ENCODE measurements at regions not wholly inside any gene's neighbourhood (a gene's known extent, or its start where the extent isn't known, plus 50 kb on each side); places are given as distances from the start of the nearest gene placed in this dataset.
A peak's percentile ranks its signal among the peaks of the same experiment; 100 is the strongest.

DNA sequence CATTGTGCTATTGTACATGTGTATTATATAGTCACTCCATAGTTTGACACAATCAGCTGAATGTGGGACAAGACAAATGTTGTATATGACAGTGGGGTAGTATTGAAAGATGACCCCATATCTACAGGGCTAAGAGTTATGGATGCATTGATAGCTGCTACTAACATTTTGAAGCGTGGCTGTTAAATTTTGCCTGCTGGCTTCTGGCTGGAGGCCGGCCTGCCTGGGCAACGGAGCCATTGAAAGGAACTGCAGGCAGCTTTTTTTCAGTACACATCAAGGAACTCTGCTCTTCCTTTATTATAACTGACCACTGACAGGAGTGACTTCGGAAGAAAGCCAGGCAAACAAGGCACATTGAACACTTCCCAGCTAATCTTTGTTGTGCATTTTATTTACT, 76.1 kb upstream of the TMEM33 start:
- DNase-seq: no peak

DNA sequence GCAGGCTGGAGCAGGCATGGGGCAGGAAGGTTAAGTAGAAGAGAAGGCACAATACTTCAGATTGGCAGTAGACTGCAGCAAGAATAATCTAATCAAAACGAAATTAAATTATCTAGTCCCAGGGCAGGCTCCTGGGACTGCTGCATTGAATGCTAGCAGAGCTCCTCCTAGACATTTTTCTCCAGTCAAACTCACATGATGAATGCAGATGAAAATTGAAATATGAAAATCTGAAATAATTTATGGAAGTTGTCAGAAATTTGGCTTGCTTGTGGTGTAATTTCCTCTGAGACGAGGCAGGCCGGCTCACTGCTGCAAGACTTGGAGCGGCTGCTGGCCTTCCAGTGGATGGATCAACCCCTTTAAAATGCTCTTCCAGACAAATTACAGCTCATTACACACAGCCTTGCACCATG, 78.0 kb upstream of the TMEM33 start:
- DNase-seq: no peak

DNA sequence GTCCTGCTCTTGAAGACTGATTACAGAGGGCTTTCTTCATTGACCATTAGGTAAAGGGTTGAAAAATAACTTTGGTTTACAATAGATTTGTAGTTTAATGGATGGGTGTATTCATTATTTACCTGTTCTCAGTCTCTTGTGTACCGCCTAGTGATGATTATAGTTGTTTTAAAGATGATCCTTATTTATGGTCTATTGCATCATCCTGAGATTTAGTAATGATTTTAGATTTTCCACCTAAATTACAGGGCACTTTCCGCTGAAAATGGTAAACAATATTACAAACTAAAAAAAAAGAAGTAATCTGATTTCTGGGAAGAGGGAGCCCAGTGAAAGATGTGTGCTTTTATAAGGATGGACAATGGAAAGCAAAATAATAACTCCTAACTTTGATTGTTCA, 78.4 kb upstream of the TMEM33 start:
- no peak for DNase-seq

DNA sequence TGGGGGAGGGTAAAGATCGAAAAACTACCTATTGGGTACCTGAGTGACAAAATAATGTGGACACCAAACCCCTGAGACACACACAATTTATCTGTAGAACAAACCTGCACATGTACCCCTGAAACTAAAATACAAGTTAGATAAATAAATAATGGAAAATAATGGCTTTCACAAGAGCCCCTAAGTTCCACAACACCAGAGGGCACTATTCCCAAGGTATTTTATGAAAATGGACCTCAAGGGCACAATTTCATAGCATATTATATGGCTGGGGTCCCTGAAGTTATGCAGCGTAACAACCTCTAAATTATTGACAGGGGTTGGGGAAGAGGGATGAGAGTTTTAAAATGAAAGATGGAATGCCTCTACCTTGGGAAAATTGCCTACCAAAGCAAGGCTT, 81.3 kb upstream of the TMEM33 start:
- DNase-seq: no peak

DNA sequence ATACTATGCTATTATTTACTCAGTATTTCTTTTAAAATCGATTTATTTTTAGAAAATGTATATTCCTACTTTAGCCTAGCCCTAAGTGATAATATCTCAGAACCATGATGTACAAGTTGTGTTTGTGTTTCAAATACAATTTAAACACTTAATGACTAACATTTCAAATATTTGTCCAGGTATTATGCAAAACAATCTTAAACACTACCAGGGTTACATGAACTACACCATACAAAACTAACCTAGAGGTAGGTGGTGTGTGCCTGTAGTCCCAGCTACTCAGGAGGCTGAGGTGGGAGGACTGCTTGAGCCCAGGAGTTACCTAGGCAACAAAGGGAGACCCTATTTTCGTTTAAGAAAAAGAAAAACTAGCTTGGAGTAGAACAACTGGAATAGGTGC, 83.0 kb upstream of the TMEM33 start:
- no peak for DNase-seq

DNA sequence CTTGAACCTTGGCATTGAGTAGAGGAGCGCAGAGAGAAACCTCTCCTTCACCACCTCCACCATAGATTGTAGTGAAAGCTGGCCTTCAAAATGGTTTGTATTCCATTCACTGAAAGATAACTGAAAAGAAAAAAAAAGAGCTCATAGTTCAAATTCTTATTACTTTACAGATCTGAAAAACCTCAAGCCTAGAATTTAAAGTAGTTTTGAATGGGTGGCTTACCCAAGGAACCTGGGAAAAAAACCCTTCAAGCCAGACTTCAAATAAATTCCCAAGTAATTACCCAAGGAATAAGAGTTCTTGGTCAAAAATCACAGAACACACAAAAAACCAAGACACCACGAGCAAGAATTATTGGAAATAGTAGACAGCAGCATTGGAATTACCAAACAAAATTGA, 83.6 kb upstream of the TMEM33 start:
- no peak for DNase-seq

DNA sequence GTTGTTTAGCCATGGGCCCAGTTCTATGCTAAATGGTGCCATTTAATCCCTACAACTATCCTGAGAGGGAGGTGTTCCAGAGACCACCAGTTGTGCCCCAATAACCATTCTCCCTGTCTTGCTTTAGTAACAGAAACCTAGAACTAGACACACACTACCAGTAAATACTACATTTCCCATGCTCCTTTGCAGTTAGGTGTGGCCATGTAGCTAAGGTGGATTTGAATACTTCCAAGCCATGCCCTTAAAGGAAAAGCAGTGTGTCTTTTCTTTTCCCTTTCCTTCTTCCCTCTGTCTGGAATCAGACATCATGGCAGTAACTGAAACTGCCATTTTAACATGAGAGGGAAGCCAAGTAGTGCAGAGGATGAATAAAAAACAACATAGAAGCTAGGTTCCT, 90.9 kb upstream of the TMEM33 start:
- DNase-seq: no peak

DNA sequence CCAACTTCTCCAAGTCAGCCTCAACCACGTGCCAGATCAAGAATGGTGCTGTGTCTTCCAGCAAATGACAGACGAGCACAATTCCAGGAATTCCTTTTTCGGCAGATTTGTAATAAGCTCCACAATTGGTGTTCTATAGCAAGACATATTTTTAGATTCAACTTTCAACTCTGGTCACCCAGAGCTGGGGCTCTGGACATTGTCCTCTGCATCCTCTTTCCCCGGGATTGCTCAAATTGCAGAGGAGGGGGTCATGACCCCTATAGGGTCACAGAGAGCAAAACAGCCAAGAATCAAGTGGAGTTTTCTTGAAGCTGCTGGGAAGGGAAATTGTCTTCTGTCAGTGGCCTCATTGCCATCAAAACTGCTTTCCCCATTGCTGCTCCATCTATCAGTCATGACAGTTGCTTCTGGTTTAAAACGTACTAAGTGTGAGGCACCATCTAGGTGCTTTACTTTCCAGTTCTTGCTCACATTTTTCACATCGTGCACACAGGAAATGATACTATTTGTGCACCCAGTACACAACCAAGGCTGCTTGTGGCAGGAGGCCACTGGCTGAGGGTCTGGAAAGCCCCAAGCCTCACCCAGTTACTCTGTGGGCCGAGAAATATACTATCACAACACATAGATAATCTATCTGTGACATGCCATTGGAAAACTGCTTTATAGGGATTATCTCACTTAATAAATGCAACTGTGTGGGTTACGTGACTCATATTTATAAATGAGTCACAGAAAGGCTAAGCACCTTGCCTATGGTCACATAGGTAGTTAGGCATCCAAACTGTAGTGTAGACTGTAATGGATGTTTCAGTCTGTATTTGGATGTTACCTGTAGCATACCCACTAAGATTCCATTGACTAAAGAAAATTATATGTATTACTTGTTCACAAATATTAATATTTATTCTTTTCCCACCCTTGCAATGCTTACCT, 91.7 kb upstream of the PHOX2B start:
- DNase-seq: no peak

DNA sequence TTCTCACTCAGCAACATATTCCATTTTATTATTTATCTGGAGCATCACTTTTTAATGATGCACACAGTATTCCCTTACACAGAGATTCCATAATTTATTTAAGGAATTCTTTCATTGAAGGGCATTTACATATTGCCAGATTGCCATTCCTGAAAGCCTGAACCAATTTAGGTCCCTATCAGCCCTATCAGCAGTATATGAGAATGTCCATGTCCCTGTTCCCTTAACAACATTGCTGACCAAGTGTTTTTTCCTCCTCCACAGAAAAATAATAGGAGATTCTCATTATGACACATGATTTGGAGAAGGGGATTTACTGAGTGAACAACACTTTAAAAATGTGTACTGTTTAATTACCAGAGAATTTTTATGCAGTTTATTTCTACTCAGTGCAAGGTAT, 90.1 kb upstream of the PHOX2B start:
- DNase-seq: no peak

DNA sequence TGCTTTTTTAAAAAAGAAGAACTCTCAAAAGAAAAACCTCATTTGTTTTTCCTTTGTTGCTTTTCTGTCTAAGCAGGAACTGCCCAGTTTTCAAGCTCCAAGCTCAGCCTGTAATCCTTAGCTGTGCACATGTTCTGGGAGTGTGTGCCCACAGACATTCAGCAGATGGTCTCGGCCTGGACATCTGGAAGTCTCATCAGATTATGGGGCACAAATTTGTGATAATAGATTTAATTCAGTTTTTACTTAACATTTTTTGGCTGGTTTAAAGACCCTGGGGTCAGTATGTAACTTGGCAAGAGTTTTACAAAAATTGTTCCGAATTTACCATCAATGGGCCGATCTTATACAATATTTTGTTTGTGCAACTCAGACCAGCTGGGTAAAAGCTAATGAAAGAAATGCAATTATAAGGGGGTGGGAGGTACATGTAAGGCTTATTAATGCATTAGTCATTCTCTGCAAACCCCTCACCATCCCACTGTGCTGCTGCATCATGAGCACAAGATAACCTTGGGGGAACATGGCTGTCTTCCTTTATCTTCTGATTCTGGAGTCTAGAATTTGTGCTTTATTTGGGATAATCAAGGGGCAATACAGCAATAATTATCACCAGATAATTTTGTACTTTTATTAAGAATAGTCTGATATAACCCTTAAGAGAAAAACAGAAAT, 86.9 kb upstream of the PHOX2B start:
- DNase-seq: peak; percentile 85

DNA sequence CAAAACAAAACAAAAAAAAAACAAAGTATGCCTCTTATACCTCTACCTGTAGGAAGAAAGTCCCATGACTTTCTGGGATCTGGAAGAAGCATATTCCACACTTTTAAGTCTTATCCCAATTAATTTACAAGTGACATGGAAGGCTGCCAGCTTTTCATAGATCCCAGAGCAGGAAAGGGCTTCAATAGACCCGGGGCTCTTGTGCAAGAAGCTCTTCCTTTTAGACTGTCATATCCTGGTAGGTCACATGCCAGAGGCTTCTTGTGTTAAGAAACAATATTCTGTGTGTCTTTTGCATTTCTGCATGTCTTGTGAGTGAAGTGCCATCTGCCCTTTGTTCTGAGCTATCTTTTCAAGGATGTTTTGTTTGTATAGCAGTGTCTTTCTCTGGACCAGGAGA, 84.4 kb upstream of the PHOX2B start:
- no peak for DNase-seq

DNA sequence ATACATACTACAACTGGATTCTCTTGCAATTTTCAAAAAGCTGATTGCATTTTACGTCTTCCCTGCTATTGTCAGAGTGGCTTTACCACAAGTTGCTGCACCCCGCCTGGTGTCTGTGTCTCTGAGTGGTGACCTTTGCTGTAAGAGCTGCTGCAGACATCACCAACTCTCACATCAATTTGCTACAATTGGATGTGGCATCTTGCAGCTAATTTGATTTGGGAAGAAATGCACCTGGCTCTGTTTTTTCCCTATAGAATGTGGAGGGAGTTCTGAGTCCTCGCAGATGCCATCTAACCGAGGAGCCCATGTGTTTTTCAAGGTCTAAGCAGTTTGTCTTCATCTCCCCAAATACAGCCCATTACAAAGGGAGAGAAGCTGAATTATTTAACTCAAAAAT, 73.8 kb upstream of the PHOX2B start:
- no peak for DNase-seq

DNA sequence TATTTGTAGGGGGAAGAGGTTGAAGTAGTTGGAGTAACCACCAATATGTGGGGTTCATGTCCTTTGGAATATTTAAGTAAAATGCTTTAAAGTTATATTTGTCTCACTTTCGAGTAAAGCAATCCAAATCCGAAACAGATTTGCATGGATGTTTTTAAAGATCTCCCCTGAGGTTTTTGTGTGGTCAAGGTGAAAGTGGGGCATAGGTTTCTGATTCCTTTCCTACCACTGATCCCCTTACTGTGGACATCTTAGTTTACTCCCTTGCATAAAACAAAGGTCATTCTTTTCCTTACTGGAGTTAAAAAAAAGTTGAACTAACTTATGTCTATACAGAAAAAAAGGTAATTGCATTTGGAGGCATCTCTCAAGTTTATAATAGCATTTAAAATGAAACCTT, 71.9 kb upstream of the PHOX2B start:
- no peak for DNase-seq

DNA sequence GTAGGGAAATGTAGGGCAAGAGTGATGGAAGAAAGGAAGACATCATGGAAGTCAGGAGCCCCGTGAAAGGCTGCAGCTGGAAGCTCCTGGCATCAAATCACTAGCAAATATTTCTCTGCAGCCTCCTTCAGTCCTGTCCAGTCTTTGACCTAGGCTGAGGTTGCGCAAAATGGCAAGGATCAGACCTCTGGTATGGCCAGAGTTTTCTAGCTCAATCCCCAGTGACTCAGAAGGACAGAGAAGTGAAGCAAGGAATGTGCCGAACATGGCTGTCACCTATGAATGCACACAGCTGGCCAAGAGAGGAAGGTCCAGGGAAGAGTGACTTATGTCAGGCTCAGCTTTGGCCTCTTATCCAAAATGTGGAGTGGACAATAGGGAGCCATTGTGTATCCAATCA, 71.1 kb upstream of the PHOX2B start:
- no peak for DNase-seq

DNA sequence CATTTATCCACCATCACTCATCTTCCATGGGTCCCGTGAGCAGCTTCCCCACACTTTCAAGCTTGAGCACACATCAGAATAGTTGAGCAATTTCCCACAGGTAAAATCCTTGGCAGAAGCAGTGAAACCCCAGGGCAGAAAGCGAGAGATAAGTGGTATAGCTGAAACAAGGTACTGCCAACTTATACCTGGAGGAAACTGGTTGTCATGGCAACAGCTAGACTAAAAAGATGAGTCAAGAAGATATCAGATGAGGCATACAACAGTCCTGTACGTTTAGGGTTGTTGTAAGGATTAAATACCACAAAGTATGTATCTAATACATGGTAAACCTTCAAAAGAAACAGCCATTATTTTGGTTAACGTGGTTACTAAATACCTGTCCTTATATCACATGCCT, 66.9 kb upstream of the PHOX2B start:
- no peak for DNase-seq

DNA sequence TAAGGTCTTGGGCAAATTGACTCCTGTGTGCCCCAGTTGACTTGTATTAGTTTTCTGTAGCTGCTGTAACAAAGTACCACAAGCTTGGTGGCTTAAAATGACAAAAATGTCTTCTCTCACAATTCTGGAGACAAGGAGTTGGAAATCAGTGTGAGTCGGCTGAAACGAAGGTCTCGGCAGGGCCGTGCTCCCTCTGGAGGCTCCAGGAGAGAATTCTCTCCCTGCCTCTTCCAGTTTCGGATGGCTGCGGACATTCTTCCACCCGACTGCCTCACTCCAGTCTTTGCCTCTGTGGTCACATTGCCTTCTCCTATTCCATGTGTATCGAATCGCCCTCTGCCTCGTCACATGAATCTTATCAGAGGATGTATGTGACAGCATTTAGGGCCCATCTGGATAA, 66.0 kb upstream of the PHOX2B start:
- no peak for DNase-seq

DNA sequence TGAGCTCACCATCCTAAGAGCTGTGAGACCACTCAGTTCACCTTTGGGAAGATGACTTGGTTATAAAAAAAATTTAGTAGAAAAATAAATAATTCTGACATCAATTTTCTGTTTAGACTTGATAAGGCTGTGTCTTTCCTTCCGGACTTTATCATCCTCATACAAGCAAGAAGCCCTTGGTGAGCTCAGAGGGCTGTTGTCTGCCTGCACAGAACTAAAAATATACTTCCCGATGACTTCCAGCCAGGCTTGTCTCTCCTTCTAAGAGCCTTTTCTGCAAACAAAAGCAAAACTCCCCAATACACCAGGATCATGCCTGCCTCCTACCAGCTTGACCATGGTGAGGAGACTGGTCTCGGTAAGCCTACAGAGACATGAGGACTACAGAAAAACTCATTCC, 58.3 kb upstream of the PHOX2B start:
- no peak for DNase-seq

DNA sequence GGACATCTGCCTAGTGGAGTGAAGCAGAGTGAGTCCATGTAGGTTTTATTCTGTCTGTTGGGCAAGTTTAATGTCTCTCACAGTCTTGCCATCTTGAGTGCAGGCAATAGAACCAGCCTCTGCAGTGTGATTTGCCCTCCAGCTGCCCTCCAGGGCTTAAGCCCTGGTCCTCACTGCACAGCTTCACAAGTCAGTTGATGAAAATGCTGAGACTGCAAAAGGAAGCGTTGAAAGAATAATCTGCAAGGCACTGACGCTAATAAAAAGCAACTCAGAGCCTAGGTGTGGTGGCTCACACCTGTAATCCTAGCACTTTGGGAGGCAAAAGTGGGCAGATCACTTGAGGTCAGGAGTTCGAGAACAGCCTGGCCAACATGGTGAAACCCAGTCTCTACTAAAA, 54.1 kb upstream of the PHOX2B start:
- DNase-seq: no peak

DNA sequence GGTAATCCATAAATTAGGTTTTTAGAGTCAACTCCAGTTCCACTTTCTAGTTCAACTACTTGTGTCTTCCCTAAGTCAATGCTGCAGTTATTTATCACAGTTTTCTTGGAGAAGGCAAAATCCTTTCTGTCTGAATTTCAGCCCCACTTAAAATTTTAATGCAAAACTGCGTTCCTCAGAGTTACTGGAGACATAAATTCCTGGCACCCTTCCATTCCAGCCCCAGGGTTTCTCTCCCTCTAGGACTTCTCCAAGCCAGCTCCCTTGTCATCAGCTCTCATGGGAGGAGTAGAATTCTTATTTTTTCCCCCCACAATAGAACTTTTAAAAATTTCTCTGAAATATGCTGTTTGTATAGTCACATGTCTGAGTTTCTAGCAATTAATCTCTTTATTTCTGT, 50.6 kb upstream of the PHOX2B start:
- no peak for DNase-seq
